Dedifferentiated amniotic fluid mesenchymal stem cell (primary cell): ENCODE measurements at regions not wholly inside any gene's neighbourhood (a gene's known extent, or its start where the extent isn't known, plus 50 kb on each side); places are given as distances from the start of the nearest gene placed in this dataset.

Experiments
- DNase-seq: peaks from one replicate; pipeline ENCODE4 v3.0.0-alpha.2; 2016; ENCODE audit errors: extremely low spot score

GRCh38 chr11:115767883-115768282 lies 263.7 kb upstream of the CADM1 start:
- no peak for DNase-seq

GRCh38 chr11:115767047-115767802 lies 263.0 kb upstream of the CADM1 start:
- no peak for DNase-seq

- DNase-seq, result no peak
These were observed 262.3 kb upstream of the CADM1 start for GRCh38 chr11:115766561-115766960.

- peak; percentile 24 for DNase-seq
These were observed 261.6 kb upstream of the CADM1 start for GRCh38 chr11:115765803-115766239.

- no peak for DNase-seq
These were observed 260.0 kb upstream of the CADM1 start for GRCh38 chr11:115764176-115764575.

- DNase-seq, result no peak
These were observed 257.6 kb upstream of the CADM1 start for GRCh38 chr11:115761817-115762216.

- DNase-seq, result no peak
These were observed 257.1 kb upstream of the CADM1 start for GRCh38 chr11:115761348-115761747.

- no peak for DNase-seq
These were observed 256.5 kb upstream of the CADM1 start for GRCh38 chr11:115760461-115761320.

- DNase-seq, result no peak
These were observed 255.6 kb upstream of the CADM1 start for GRCh38 chr11:115759622-115760460.

GRCh38 chr11:115758011-115758410 lies 253.8 kb upstream of the CADM1 start:
- no peak for DNase-seq

GRCh38 chr11:115751243-115752015 lies 247.2 kb upstream of the CADM1 start:
- no peak for DNase-seq

GRCh38 chr11:115745610-115746512 lies 241.6 kb upstream of the CADM1 start:
- no peak for DNase-seq

GRCh38 chr11:115745066-115745465 lies 240.9 kb upstream of the CADM1 start:
- DNase-seq, result no peak

GRCh38 chr11:115743719-115744118 lies 239.5 kb upstream of the CADM1 start:
- no peak for DNase-seq

GRCh38 chr11:115741376-115742107 lies 237.3 kb upstream of the CADM1 start:
- no peak for DNase-seq

GRCh38 chr11:115740324-115740723 lies 236.1 kb upstream of the CADM1 start:
- DNase-seq, result no peak

- no peak for DNase-seq
These were observed 235.7 kb upstream of the CADM1 start for GRCh38 chr11:115739878-115740277.

- no peak for DNase-seq
These were observed 234.9 kb upstream of the CADM1 start for GRCh38 chr11:115739146-115739545.

GRCh38 chr11:115737875-115738274 lies 233.7 kb upstream of the CADM1 start:
- DNase-seq, result no peak

GRCh38 chr11:115736146-115736545 lies 231.9 kb upstream of the CADM1 start:
- DNase-seq, result no peak
